Panc1 (cell line): ENCODE measurements at regions not wholly inside any gene's neighbourhood (a gene's known extent, or its start where the extent isn't known, plus 50 kb on each side); places are given as distances from the start of the nearest gene placed in this dataset.

Source experiments
- ATAC-seq: fragments of 200-7000 bp; cut with Tn5 transposase; 2 replicates; pipeline ENCODE4 v1.9.1; 2020; ENCODE audit warnings: mild to moderate bottlenecking, moderate library complexity
- BruUV-seq: library from RNA; stranded (reverse); fragments of 400-500 nt; replicated peaks from 2 replicates; lab custom pipeline; 2021; lab: Mats Ljungman, UMichigan
- CTCF ChIA-PET: fragments of 300-600 bp; sonication (Branson Sonifier 250); formaldehyde crosslinking; loops from one replicate; lab custom pipeline; 2022; ENCODE audit warnings: antibody characterized with exemption; lab: Charles Lee
- POLR2A ChIA-PET: fragments of 300-600 bp; sonication (Branson Sonifier 250); formaldehyde crosslinking; loops from one replicate; lab custom pipeline; 2022; ENCODE audit warnings: antibody characterized with exemption; lab: Charles Lee
- DNase-seq: peaks from one replicate; pipeline ENCODE4 v3.0.0-alpha.2; 2010; ENCODE audit warnings: low read depth, low spot score
- H3K27ac ChIP-seq: 2 replicates; pipeline ENCODE4 v1.5.1; 2011; ENCODE audit warnings: mild to moderate bottlenecking, low read length, inconsistent platforms
- H3K27me3 ChIP-seq: fragments of 200-500 bp; sonication (Bioruptor generic); 2 replicates; pipeline ENCODE4 v1.6.0; 2014; ENCODE audit warnings: low read length, inconsistent platforms; ENCODE audit not compliant: control insufficient read depth, insufficient read depth
- H3K36me3 ChIP-seq: fragments of 200-500 bp; sonication (Bioruptor generic); 2 replicates; pipeline ENCODE4 v1.5.1; 2014; ENCODE audit warnings: inconsistent platforms, mild to moderate bottlenecking, low read length, moderate library complexity; ENCODE audit not compliant: control insufficient read depth, insufficient read depth
- H3K4me1 ChIP-seq: 2 replicates; pipeline ENCODE4 v1.5.1; 2011; ENCODE audit warnings: inconsistent platforms, mild to moderate bottlenecking, low read length, moderate library complexity; ENCODE audit not compliant: control insufficient read depth, insufficient read depth
- H3K4me3 ChIP-seq, 2 experiments: 2 replicates each; pipeline ENCODE4 v1.5.1; 2011 to 2012; ENCODE audit warnings: low read depth in 2 of 2, low read length in 2 of 2, mild to moderate bottlenecking in 2 of 2, inconsistent platforms in 1 of 2, moderate library complexity in 1 of 2
- H3K9me3 ChIP-seq: fragments of 200-500 bp; sonication (Bioruptor generic); 2 replicates; pipeline ENCODE4 v1.5.1; 2014; ENCODE audit warnings: low read depth, mild to moderate bottlenecking, inconsistent platforms, low read length, moderate library complexity; ENCODE audit not compliant: control insufficient read depth, insufficient read depth
- POLR2AphosphoS5 ChIP-seq: IDR thresholded peaks from 2 replicates; pipeline ENCODE4 v1.6.1; 2012; ENCODE audit warnings: mild to moderate bottlenecking, low read depth, low read length, moderate library complexity
- SIN3A ChIP-seq: IDR thresholded peaks from 2 replicates; pipeline ENCODE4 v1.6.1; 2012; ENCODE audit warnings: low read depth, mild to moderate bottlenecking, low read length, moderate library complexity, borderline replicate concordance; ENCODE audit not compliant: insufficient read depth
- TCF7L2 ChIP-seq: IDR thresholded peaks from 2 replicates; pipeline ENCODE4 v1.6.1; 2011; ENCODE audit warnings: mild to moderate bottlenecking, low read depth, low read length, inconsistent platforms
- in situ Hi-C: cut with HindIII; loops from 2 replicates; pipeline ENCODE4 v1.10.0; 2016; ENCODE audit warnings: low sequenced_read_pairs, low pct_unique_long_range_greater_than_20kb
- intact Hi-C: fragments of 100-400 bp; cut with micrococcal nuclease; formaldehyde crosslinking; loops from one replicate; pipeline ENCODE4 v1.10.0; 2022; ENCODE audit not compliant: unreplicated experiment
- TF ChIP-seq, protein P1 (sequence below): fragments of 450-650 bp; IDR thresholded peaks from 2 replicates; pipeline ENCODE4 v1.5.1; 2017; ENCODE audit warnings: mild to moderate bottlenecking
- TF ChIP-seq, protein P2 (sequence below), 2 experiments: IDR thresholded peaks; 2 replicates each; pipeline ENCODE4 v1.6.1; 2011 to 2012; ENCODE audit warnings: low read depth in 2 of 2, control low read depth in 1 of 2, low read length in 1 of 2, mild to moderate bottlenecking in 1 of 2, moderate library complexity in 1 of 2; ENCODE audit not compliant: insufficient read depth in 1 of 2

- Histone ChIP-seq H3K27me3 (no peaks in the 10 kb centered on the region; the same call in 1 of the 2 replicates), H3K4me1 (no peaks in the 10 kb centered on the region), H3K4me3 (no peak overlapping the region), H3K36me3 (no peaks in the 10 kb centered on the region), H3K9me3 (no peaks in the 10 kb centered on the region), H3K27ac (no peak overlapping the region)
- ATAC-seq (no peak), DNase-seq (no peak)
- TF ChIP-seq, protein P1, sequence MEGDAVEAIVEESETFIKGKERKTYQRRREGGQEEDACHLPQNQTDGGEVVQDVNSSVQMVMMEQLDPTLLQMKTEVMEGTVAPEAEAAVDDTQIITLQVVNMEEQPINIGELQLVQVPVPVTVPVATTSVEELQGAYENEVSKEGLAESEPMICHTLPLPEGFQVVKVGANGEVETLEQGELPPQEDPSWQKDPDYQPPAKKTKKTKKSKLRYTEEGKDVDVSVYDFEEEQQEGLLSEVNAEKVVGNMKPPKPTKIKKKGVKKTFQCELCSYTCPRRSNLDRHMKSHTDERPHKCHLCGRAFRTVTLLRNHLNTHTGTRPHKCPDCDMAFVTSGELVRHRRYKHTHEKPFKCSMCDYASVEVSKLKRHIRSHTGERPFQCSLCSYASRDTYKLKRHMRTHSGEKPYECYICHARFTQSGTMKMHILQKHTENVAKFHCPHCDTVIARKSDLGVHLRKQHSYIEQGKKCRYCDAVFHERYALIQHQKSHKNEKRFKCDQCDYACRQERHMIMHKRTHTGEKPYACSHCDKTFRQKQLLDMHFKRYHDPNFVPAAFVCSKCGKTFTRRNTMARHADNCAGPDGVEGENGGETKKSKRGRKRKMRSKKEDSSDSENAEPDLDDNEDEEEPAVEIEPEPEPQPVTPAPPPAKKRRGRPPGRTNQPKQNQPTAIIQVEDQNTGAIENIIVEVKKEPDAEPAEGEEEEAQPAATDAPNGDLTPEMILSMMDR, result no peak
- TF ChIP-seq POLR2AphosphoS5, result no peak
- TF ChIP-seq SIN3A, result no peak
- TF ChIP-seq, protein P2, sequence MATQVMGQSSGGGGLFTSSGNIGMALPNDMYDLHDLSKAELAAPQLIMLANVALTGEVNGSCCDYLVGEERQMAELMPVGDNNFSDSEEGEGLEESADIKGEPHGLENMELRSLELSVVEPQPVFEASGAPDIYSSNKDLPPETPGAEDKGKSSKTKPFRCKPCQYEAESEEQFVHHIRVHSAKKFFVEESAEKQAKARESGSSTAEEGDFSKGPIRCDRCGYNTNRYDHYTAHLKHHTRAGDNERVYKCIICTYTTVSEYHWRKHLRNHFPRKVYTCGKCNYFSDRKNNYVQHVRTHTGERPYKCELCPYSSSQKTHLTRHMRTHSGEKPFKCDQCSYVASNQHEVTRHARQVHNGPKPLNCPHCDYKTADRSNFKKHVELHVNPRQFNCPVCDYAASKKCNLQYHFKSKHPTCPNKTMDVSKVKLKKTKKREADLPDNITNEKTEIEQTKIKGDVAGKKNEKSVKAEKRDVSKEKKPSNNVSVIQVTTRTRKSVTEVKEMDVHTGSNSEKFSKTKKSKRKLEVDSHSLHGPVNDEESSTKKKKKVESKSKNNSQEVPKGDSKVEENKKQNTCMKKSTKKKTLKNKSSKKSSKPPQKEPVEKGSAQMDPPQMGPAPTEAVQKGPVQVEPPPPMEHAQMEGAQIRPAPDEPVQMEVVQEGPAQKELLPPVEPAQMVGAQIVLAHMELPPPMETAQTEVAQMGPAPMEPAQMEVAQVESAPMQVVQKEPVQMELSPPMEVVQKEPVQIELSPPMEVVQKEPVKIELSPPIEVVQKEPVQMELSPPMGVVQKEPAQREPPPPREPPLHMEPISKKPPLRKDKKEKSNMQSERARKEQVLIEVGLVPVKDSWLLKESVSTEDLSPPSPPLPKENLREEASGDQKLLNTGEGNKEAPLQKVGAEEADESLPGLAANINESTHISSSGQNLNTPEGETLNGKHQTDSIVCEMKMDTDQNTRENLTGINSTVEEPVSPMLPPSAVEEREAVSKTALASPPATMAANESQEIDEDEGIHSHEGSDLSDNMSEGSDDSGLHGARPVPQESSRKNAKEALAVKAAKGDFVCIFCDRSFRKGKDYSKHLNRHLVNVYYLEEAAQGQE (IDR thresholded peaks at IDR 0.05; ENCODE audit: insufficient read depth in 1 of 2, low read depth in 2 of 2, low read length in 1 of 2), result no peak
- intact Hi-C loops, result no loop called here
- POLR2A ChIA-PET, result no interaction called here
- in situ Hi-C loops, result no loop called here
- no TSS peak for BruUV-seq
- CTCF ChIA-PET, result no interaction called here
These were observed 303.7 kb upstream of the RRP15 start for GRCh38 chr1:217981430-217981829.

GRCh38 chr1:217982331-217983050, 302.6 kb upstream of the RRP15 start:
- Histone ChIP-seq H3K4me3 (no peak overlapping the region), H3K9me3 (no peaks in the 10 kb centered on the region), H3K36me3 (no peaks in the 10 kb centered on the region), H3K27ac (no peak overlapping the region), H3K27me3 (no peaks in the 10 kb centered on the region; the same call in 1 of the 2 replicates), H3K4me1 (no peaks in the 10 kb centered on the region)
- CTCF ChIA-PET, result no interaction called here
- ATAC-seq (no peak), DNase-seq (no peak)
- intact Hi-C loops (no loop called here), in situ Hi-C loops (no loop called here)
- no TSS peak for BruUV-seq
- TF ChIP-seq POLR2AphosphoS5 (no peak), TCF7L2 (no peak)
- TF ChIP-seq, protein P2 (IDR thresholded peaks at IDR 0.05; ENCODE audit: insufficient read depth in 1 of 2, low read depth in 2 of 2, low read length in 1 of 2), result no peak
- POLR2A ChIA-PET, result no interaction called here
